ENCODE measurements at regions not wholly inside any gene's neighbourhood (a gene's known extent, or its start where the extent isn't known, plus 50 kb on each side); places are given as distances from the start of the nearest gene placed in this dataset.
"Not testable (repeated sequence)": the region's sequence is repeated elsewhere in the genome, so short reads cannot be mapped to it uniquely, and the experiment has no call there.

- Histone ChIP-seq H3K4me3 (ENCODE audit: insufficient read depth, low read length, poor library complexity, severe bottlenecking) (no peak overlapping the region), H3K27me3 (ENCODE audit: low read length) (no peaks in the 10 kb centered on the region), H3K27ac (ENCODE audit: low read depth, low read length) (no peak overlapping the region), H3K9me2 (replicated peaks; ENCODE audit: insufficient read depth, low read length) (no peaks in the 10 kb centered on the region), H3K36me3 (ENCODE audit: low read length) (no peaks in the 10 kb centered on the region), H3K4me2 (ENCODE audit: low read depth, low read length, poor library complexity, severe bottlenecking) (no peak overlapping the region), H3F3A (ENCODE audit: insufficient read depth) (no peaks in the 10 kb centered on the region), H3K79me2 (ENCODE audit: insufficient read depth, low read length) (no peaks in the 10 kb centered on the region), H3K9ac (ENCODE audit: low read length) (no peak overlapping the region), H4K20me1 (ENCODE audit: low read depth, low read length) (no peaks in the 10 kb centered on the region), H3K9me3 (ENCODE audit: insufficient read depth, low read length) (no peaks in the 10 kb centered on the region), H2AFZ (ENCODE audit: low read depth, low read length, severe bottlenecking) (no peak overlapping the region)
- TF ChIP-seq CTCF (IDR thresholded peaks at IDR 0.05; ENCODE audit: insufficient read depth, low read length, poor library complexity, severe bottlenecking) (no peak), EZH2phosphoT487 (conservative IDR thresholded peaks at IDR 0.05; ENCODE audit: low read length) (no peak)
These were observed 68.7 kb upstream of the KRAS start for GRCh38 chr12:25319233-25319984.

- no peaks in the 10 kb centered on the region for H3K36me3 ChIP-seq (ENCODE audit: low read length)
- no peaks in the 10 kb centered on the region for H3K9me3 ChIP-seq (ENCODE audit: insufficient read depth, low read length)
- H3K27me3 ChIP-seq (ENCODE audit: low read length), result no peaks in the 10 kb centered on the region
- H4K20me1 ChIP-seq (ENCODE audit: low read depth, low read length), result no peaks in the 10 kb centered on the region
- no peak overlapping the region for H2AFZ ChIP-seq (ENCODE audit: low read depth, low read length, severe bottlenecking)
- no peaks in the 10 kb centered on the region for H3K9me2 ChIP-seq (replicated peaks; ENCODE audit: insufficient read depth, low read length)
- H3K4me2 ChIP-seq (ENCODE audit: low read depth, low read length, poor library complexity, severe bottlenecking), result no peak overlapping the region
- H3K79me2 ChIP-seq (ENCODE audit: insufficient read depth, low read length), result no peaks in the 10 kb centered on the region
- H3K4me3 ChIP-seq (ENCODE audit: insufficient read depth, low read length, poor library complexity, severe bottlenecking), result no peak overlapping the region
- TF ChIP-seq EZH2phosphoT487 (conservative IDR thresholded peaks at IDR 0.05; ENCODE audit: low read length) (no peak), CTCF (IDR thresholded peaks at IDR 0.05; ENCODE audit: insufficient read depth, low read length, poor library complexity, severe bottlenecking) (no peak)
- no peaks in the 10 kb centered on the region for H3F3A ChIP-seq (ENCODE audit: insufficient read depth)
- no peak overlapping the region for H3K27ac ChIP-seq (ENCODE audit: low read depth, low read length)
- H3K9ac ChIP-seq (ENCODE audit: low read length), result no peak overlapping the region
These were observed 66.8 kb upstream of the KRAS start for GRCh38 chr12:25317553-25317952.

DNA sequence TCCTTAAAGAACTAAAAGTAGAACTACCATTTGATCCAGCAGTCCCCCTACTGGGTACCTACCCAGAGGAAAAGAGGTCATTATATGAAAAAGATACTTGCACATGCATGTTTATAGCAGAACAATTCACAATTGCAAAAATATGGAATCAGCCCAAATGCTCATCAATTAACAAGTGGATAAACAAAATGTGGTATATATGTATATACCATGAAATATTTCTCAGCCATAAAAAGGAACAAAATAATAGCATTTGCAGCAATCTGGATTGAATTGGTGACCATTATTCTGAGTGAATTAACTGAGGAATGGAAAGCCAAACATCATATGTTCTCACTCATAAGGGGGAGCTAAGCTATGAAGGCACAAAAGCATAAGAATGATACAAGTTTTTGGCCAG is 64.7 kb upstream of the KRAS start:
- Histone ChIP-seq H2AFZ (ENCODE audit: low read depth, low read length, severe bottlenecking) (no peak overlapping the region), H4K20me1 (ENCODE audit: low read depth, low read length) (no peaks in the 10 kb centered on the region), H3F3A (ENCODE audit: insufficient read depth) (no peaks in the 10 kb centered on the region), H3K9me2 (replicated peaks; ENCODE audit: insufficient read depth, low read length) (no peaks in the 10 kb centered on the region), H3K79me2 (ENCODE audit: insufficient read depth, low read length) (no peaks in the 10 kb centered on the region), H3K4me2 (ENCODE audit: low read depth, low read length, poor library complexity, severe bottlenecking) (no peak overlapping the region), H3K36me3 (ENCODE audit: low read length) (no peaks in the 10 kb centered on the region), H3K4me3 (ENCODE audit: insufficient read depth, low read length, poor library complexity, severe bottlenecking) (no peak overlapping the region), H3K27me3 (ENCODE audit: low read length) (no peaks in the 10 kb centered on the region), H3K27ac (ENCODE audit: low read depth, low read length) (no peak overlapping the region), H3K9ac (ENCODE audit: low read length) (no peak overlapping the region), H3K9me3 (ENCODE audit: insufficient read depth, low read length) (no peaks in the 10 kb centered on the region)
- TF ChIP-seq EZH2phosphoT487 (conservative IDR thresholded peaks at IDR 0.05; ENCODE audit: low read length), result no peak
- TF ChIP-seq CTCF (IDR thresholded peaks at IDR 0.05; ENCODE audit: insufficient read depth, low read length, poor library complexity, severe bottlenecking), result no peak

GRCh38 chr12:25313266-25313990 is 62.7 kb upstream of the KRAS start:
- H3K27me3 ChIP-seq (ENCODE audit: low read length), result not testable (repeated sequence)

More at GRCh38 chr12:25313266-25313990, 62.7 kb upstream of the KRAS start:
- not testable (repeated sequence) for H4K20me1 ChIP-seq (ENCODE audit: low read depth, low read length); H3K36me3 ChIP-seq (ENCODE audit: low read length); H3K4me3 ChIP-seq (ENCODE audit: insufficient read depth, low read length, poor library complexity, severe bottlenecking); H3F3A ChIP-seq (ENCODE audit: insufficient read depth); H2AFZ ChIP-seq (ENCODE audit: low read depth, low read length, severe bottlenecking); H3K9me3 ChIP-seq (ENCODE audit: insufficient read depth, low read length); H3K27ac ChIP-seq (ENCODE audit: low read depth, low read length); H3K9ac ChIP-seq (ENCODE audit: low read length); H3K4me2 ChIP-seq (ENCODE audit: low read depth, low read length, poor library complexity, severe bottlenecking); H3K9me2 ChIP-seq (replicated peaks; ENCODE audit: insufficient read depth, low read length); H3K79me2 ChIP-seq (ENCODE audit: insufficient read depth, low read length)

All from SU-DHL-6 (cell line).